ENCODE measurements at regions not wholly inside any gene's neighbourhood (a gene's known extent, or its start where the extent isn't known, plus 50 kb on each side); places are given as distances from the start of the nearest gene placed in this dataset.
A peak's percentile ranks its signal among the peaks of the same experiment; 100 is the strongest.

DNA sequence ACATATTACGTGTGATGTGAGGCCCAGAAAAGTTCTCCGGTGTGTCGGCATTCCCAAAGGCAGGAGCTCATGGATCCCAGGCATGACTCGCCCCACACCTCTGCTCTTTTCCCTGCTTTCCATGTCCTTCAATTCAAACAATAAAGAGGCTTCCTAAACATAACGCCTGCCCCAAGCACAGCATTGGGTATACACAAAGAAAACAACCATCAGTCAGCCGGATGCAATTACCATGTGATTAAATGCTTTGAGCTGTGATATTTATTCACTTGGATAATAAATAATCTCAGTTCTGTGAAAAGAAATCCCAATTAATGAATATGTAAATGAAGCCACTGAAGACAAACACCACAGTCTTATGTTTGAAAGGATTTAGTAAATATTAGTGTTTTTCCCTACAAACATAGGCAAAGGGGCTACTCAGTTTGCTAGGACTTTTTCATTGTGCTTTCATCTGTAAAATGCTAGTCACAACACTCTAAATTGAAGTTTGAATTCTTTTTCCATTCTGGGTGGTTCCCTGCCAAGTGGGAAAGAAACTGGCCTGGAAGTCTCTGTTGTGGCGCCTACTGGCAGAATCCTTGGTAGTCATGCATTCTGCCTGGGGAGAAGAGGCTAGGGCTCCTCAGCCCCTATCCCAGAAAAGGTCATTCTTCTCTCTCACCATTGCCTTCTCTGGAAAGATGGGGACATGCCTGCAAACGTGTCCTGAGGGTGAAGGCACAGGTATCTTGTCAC lies 144.7 kb downstream of the COL6A3 start:
- Mint-ChIP-seq H3K27ac (no peak overlapping the region), H3K4me3 (no peak overlapping the region), H3K27me3 (peaks cover 17 to 27% (median 22%) of the 10 kb centered on the region in 3 donors), H3K4me1 (no peaks in the 10 kb centered on the region), H3K9me3 (no peaks in the 10 kb centered on the region), H3K36me3 (no peaks in the 10 kb centered on the region)
- no peak for DNase-seq
- no peak for ATAC-seq (ENCODE audit: low read depth in 2 of 2)

DNA sequence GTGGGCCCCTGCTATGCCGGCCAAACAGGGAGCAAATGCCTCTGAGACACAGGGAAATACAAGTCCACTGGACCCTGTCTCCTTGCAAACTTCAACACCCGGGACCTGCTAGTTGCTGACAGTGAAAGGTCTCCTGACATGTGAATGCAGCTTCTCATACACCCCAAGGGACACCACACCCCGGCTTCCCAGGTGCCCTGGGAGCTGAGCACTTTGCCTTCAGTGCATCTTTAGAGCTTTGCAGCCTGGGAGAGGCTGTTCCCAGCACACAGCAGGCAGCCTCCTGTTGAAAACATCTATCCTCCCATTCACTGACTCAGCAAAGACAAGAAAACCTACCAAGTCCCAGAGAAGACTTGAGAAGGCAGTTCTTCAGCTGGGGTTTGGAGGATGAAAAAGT lies 143.4 kb downstream of the COL6A3 start:
- ATAC-seq (ENCODE audit: low read depth in 2 of 2) (no peak), DNase-seq (no peak)
- Mint-ChIP-seq H3K36me3 (no peaks in the 10 kb centered on the region), H3K9me3 (no peaks in the 10 kb centered on the region), H3K4me3 (no peak overlapping the region), H3K27ac (peak overlapping the region in 1 of 6 donors; percentile 19), H3K27me3 (peaks cover 17 to 27% (median 22%) of the 10 kb centered on the region in 3 donors), H3K4me1 (no peaks in the 10 kb centered on the region)

DNA sequence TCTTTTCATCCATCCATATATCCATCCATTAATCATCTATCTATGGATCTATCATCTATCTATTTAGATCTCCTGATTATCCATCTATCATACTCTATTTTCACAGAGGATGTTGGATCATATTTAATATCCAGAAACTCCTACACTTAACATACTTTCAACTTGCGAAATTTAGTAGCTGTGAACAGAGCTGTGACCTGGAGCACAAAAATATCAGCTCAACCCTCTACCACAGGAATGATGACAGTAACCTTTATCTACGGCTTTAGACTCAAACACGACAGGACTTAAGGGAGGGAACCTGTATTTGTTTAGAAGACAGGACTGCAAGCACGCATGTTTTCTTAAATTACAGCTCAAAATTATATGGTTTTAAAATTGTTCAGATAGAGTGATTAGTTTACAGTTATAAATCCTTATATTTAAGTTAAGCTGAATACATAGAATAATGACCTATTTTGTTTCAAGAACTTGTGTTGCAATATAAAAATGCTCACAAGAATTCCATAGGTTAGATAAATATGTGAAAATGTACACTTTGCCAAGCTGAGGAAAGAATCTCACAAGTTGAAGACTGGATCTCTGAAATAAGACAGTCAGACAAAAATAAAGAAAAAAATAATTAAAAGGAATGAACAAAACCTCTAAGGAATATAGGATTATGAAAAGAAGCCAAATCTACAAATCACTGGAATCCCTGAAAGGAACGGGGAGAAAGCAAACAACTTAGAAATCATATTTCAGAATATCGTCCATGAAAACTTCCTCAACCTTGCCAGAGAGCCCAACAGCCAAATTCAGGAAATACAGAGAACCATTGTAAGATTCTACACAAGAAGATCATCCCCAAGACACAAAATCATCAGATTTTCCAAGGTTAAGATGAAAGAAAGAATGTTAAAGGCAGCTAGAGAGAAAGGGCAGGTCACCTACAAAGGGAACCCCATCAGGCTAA lies 142.0 kb downstream of the COL6A3 start:
- no peaks in the 10 kb centered on the region for H3K4me1 Mint-ChIP-seq
- H3K27me3 Mint-ChIP-seq: peaks cover 21 to 27% (median 22%) of the 10 kb centered on the region in 3 donors
- H3K36me3 Mint-ChIP-seq: no peaks in the 10 kb centered on the region
- H3K9me3 Mint-ChIP-seq: peaks cover 0 to 2% (median 0%) of the 10 kb centered on the region in 7 donors
- H3K27ac Mint-ChIP-seq: no peak overlapping the region
- no peak overlapping the region for H3K4me3 Mint-ChIP-seq
- no peak for ATAC-seq (ENCODE audit: low read depth in 2 of 2)
- DNase-seq: no peak
